GM21723 (cell line): ENCODE measurements at regions not wholly inside any gene's neighbourhood (a gene's known extent, or its start where the extent isn't known, plus 50 kb on each side); places are given as distances from the start of the nearest gene placed in this dataset.
"Not testable (repeated sequence)": the region's sequence is repeated elsewhere in the genome, so short reads cannot be mapped to it uniquely, and the experiment has no call there.

Experiments
- ATAC-seq: cut with Tn5 transposase; IDR thresholded peaks from one replicate; pipeline ENCODE4 v1.9.1; 2021; ENCODE audit warnings: mild to moderate bottlenecking, moderate library complexity; ENCODE audit not compliant: unreplicated experiment

DNA sequence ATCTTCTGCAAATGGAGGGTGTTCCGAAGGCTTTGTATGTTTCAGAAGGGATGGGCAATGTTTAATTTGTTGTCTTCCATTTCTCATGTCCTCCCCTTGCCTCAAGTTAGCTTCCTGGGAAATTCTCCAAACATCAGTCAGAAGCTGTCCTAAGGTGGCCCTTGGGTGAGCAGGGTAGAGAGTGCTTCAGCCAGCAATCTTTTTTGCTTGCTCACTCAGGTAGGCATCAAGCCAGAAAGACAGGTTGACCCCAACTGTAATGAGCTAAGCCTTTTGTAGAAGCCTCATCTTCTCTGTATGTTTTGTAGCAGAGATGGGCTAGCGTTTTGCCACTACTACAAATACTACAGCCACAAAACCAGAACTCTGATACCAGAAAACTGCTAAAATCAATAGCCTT, 321.5 kb upstream of the FAM78B start:
- no peak for ATAC-seq

GRCh38 chr1:166489356-166489669, 322.5 kb upstream of the FAM78B start:
- no peak for ATAC-seq

DNA sequence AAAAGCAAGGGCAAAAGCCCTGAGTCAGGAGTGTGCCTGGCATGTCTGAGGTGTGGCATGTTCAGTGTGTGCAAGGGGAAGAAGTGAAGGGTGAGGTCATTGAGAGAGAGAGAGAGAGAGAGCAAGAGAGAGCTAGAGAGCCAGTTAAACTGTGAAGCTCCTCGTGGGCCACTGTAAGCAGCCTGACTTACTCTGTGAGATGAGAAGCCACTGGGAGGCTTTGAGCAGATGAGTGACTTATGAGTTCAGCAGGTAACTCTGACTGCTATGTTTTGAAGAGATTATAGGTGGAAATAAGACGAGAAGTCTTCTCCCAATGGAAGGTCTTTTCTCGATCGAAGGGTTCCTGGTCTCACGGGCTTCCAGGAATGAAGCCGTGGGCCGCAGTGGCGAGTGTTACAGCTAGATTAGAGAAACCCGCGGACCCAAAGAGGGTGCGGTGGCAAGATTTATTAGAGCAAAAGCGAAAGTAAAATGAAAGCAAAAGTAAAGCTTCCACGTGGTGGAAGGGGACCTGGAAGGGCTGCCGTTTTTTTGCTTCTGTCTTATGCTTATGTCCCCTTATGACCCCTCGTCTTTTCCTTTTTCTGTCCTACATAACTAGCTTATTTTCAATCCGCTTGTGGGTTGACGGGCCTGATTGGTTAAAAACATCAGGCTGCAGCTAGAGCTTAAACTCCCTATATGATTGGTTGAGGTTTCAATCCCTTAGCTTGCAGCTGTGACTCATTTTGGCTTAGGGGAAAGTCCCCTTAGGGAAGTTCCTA, 323.1 kb upstream of the FAM78B start:
- ATAC-seq = peak; percentile 87

GRCh38 chr1:166490437-166490991, 323.7 kb upstream of the FAM78B start:
- ATAC-seq = no peak

DNA sequence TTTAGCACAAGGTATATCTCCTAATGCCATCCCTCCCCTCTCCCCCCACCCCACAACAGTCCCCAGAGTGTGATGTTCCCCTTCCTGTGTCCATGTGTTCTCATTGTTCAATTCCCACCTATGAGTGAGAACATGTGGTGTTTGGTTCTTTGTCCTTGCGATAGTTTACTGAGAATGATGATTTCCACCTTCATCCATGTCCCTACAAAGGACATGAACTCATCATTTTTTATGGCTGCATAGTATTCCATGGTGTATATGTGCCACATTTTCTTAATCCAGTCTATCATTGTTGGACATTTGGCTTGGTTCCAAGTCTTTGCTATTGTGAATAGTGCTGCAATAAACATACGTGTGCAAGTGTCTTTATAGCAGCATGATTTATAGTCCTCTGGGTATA, 327.0 kb upstream of the FAM78B start:
- not testable (repeated sequence) for ATAC-seq

DNA sequence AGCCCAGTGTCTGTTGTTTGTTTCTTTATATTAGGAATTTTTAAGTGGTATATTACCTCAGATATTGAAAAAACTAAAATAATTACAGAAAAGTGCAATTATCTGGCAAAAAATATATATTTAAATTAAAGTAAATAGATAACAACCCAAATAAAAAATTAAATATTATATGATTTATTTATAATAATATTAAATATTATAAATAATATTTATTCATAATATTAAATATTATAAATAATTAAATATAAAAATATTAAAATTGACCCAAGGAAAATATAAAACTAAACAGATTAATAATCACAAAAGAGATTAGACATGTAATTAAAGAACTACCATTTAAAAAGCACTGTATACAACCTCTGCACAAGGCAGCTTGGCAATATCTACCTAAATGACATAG, 331.9 kb upstream of the POGK start:
- ATAC-seq = no peak

GRCh38 chr1:166511761-166512160, 327.5 kb upstream of the POGK start:
- ATAC-seq = no peak

DNA sequence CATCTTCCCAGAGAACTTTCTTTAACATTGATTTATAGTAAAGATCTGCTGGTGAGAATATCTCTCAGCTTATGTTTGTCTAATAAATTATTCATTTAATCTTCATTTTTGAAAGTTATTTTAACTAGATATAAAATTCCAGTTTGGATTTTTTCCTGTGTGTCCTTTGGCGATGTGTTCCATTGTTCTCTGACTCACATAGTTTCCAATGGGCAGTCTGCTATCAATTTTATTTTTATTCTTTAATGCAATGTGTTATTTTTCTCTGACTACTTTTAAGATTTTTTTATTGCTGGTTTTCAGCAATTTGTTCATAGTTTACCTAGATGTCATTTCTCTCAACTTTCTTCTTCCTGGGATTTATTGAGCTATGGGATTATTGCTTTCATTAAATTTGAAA, 325.2 kb upstream of the POGK start:
- ATAC-seq = no peak

- no peak for ATAC-seq
Measured at GRCh38 chr1:166527752-166528151, 311.5 kb upstream of the POGK start.

DNA sequence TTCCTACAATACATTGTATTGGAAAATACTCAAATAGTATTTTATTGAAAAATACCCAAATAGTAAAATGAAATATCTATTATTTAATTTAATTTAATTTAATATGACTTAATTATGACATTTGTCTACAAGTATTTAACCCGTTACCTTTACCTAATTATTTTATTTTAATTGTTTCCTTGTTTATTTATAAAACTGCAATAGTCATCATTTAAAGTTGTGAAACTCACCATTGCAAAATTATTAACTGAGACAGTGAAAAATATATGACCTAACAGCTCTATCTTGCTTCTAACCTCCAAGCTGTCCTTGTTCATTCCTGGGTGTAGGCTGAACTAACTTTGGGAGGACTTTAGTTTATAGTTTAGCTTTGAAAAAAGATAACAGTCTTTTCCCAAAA, 300.6 kb upstream of the POGK start:
- ATAC-seq = no peak

DNA sequence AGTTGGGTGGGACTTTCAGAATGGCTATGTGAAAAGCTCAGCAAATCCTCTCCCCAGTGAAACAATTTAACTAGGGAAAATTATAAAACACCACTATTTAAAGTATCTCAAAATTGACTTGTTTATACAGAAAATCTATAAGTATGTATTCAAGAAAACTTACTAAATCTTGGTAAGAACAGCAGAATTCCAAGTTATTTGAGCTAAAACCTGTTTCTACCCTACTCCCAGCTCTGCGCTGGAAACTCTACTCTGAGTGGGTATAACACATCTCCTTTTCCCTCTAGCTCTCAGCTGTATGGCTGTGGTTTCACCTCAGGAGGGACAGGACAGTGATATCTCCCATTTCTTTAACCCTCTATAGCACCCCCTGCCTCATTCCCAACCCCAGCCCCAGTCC, 295.2 kb upstream of the POGK start:
- ATAC-seq = no peak

GRCh38 chr1:166544561-166544960, 294.7 kb upstream of the POGK start:
- no peak for ATAC-seq

GRCh38 chr1:166552706-166553105, 286.6 kb upstream of the POGK start:
- no peak for ATAC-seq

- ATAC-seq = no peak
Measured at GRCh38 chr1:166570954-166571353, 268.3 kb upstream of the POGK start.

DNA sequence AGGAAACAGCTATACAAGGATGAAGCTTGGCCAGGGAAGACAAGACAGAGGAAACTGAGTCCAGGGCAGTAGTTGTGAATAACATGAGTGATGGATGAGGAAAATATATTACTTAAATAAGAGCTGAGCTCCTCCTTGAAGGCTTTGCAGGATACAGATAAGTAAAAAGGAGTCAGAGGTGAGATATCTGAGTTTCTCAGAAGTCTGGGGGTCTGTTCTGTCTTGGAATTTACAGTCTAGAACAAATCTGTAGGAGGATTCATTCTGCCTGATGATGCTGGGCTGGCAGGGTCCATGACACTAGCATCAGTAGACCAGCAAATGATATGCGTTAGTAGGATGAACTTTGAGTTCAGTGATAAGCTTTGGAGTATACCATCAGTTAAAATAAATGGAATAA, 266.1 kb upstream of the POGK start:
- ATAC-seq = no peak

GRCh38 chr1:166579557-166580501, 259.4 kb upstream of the POGK start:
- ATAC-seq = no peak

- ATAC-seq = no peak
Measured at GRCh38 chr1:166588741-166589140, 250.5 kb upstream of the POGK start.

DNA sequence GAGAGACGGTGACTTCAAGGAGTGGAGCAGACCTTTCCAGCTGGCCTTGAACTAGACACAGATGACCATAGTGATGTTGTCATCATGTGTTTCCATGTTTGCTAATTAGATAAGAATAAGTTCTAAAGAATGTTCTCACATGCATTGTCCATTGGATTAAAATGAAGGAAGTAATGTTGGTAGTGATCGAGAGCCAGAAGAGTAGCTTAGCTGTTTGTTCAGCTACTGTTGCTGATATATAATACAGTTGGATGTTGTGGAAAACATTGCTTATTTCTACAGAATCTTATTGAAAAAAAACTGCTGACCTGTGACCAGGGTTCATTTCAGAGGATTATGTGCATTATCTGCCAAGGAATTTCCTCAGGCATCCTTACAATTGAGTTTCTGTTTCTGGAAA, 249.1 kb upstream of the POGK start:
- no peak for ATAC-seq

DNA sequence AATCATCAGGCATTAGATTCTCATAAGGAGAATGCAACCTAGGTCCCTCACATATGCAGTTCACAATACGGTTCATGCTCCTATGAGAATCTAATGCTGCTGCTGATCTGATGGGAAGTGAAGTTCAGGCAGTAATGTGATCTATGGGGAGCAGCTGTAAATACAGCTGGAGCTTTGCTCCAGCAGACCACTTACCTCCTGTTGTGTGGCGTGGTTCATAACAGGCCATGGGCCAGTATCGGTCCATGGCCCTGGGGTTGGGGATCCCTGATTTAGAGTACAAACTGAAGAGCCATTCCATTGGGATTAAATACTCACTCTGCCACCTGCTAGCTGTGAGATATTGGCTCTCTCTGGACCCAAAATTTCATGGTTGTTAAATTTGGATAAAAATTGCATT, 244.6 kb upstream of the POGK start:
- ATAC-seq = no peak

- no peak for ATAC-seq
Measured at GRCh38 chr1:166597516-166597915, 241.8 kb upstream of the POGK start.

- ATAC-seq = no peak
Measured at GRCh38 chr1:166600574-166600973, 238.7 kb upstream of the POGK start.
